ENCODE measurements at regions not wholly inside any gene's neighbourhood (a gene's known extent, or its start where the extent isn't known, plus 50 kb on each side); places are given as distances from the start of the nearest gene placed in this dataset.
"Not testable (repeated sequence)": the region's sequence is repeated elsewhere in the genome, so short reads cannot be mapped to it uniquely, and the experiment has no call there.

- Histone ChIP-seq H3K27ac (replicated peaks in 1 of 4) (no peak overlapping the region), H3K4me3 (no peak overlapping the region), H3K27me3 (peaks cover 0 to 30% (median 0%) of the 10 kb centered on the region in 4 donors), H3K36me3 (no peaks in the 10 kb centered on the region), H3K9me3 (no peaks in the 10 kb centered on the region), H3K4me1 (peaks cover 0 to 10% (median 5%) of the 10 kb centered on the region in 4 donors)
- intact Hi-C loops (cut with DNase I), result no loop called here
- 86% methylated on average over 4 of the region's 4 CpGs for WGBS
- TF ChIP-seq POLR2A (IDR thresholded peaks at IDR 0.05; ENCODE audit: low read depth), result no peak
- no peak for TF ChIP-seq EP300 (IDR thresholded peaks at IDR 0.05)
- TF ChIP-seq CTCF (IDR thresholded peaks at IDR 0.05), result no peak
- TF ChIP-seq POLR2AphosphoS5 (IDR thresholded peaks at IDR 0.05), result no peak
- DNase-seq (ENCODE audit: extremely low spot score), result no peak
These were observed 80.1 kb upstream of the LRPAP1 start for GRCh38 chr4:3612281-3612680.

GRCh38 chr4:3611778-3612177 lies 79.6 kb upstream of the LRPAP1 start:
- TF ChIP-seq CTCF (IDR thresholded peaks at IDR 0.05) (no peak), EP300 (IDR thresholded peaks at IDR 0.05) (no peak), POLR2A (IDR thresholded peaks at IDR 0.05; ENCODE audit: low read depth) (no peak), POLR2AphosphoS5 (IDR thresholded peaks at IDR 0.05) (no peak)
- no peaks in the 10 kb centered on the region for H3K9me3 ChIP-seq
- no peak for DNase-seq (ENCODE audit: extremely low spot score)
- peaks cover 0 to 30% (median 0%) of the 10 kb centered on the region in 4 donors for H3K27me3 ChIP-seq
- no peaks in the 10 kb centered on the region for H3K36me3 ChIP-seq
- WGBS, result 94% methylated on average over 14 of the region's 14 CpGs
- no peak overlapping the region for H3K4me3 ChIP-seq
- H3K27ac ChIP-seq (replicated peaks in 1 of 4), result no peak overlapping the region
- peaks cover 0 to 10% (median 5%) of the 10 kb centered on the region in 4 donors for H3K4me1 ChIP-seq
- intact Hi-C loops (cut with DNase I), result no loop called here

- WGBS, result 87% methylated on average over 4 of the region's 4 CpGs
- intact Hi-C loops (cut with DNase I), result not testable (repeated sequence)
These were observed 78.6 kb upstream of the LRPAP1 start for GRCh38 chr4:3610851-3611250.

GRCh38 chr4:3609905-3610304 lies 77.7 kb upstream of the LRPAP1 start:
- DNase-seq (ENCODE audit: extremely low spot score); intact Hi-C loops (cut with DNase I); H3K4me1 ChIP-seq; H3K9me3 ChIP-seq; H3K4me3 ChIP-seq; H3K27ac ChIP-seq (replicated peaks in 1 of 4); H3K36me3 ChIP-seq: not testable (repeated sequence)
- H3K27me3 ChIP-seq, result peaks cover 0 to 28% (median 0%) of the 10 kb centered on the region in 4 donors
- 95% methylated on average over 2 of the region's 2 CpGs for WGBS

More at GRCh38 chr4:3610851-3611250, 78.6 kb upstream of the LRPAP1 start:
- H3K27me3 ChIP-seq, result peaks cover 0 to 27% (median 0%) of the 10 kb centered on the region in 4 donors
- not testable (repeated sequence) for H3K27ac ChIP-seq (replicated peaks in 1 of 4); H3K4me3 ChIP-seq; DNase-seq (ENCODE audit: extremely low spot score); H3K36me3 ChIP-seq; H3K4me1 ChIP-seq; H3K9me3 ChIP-seq

DNA sequence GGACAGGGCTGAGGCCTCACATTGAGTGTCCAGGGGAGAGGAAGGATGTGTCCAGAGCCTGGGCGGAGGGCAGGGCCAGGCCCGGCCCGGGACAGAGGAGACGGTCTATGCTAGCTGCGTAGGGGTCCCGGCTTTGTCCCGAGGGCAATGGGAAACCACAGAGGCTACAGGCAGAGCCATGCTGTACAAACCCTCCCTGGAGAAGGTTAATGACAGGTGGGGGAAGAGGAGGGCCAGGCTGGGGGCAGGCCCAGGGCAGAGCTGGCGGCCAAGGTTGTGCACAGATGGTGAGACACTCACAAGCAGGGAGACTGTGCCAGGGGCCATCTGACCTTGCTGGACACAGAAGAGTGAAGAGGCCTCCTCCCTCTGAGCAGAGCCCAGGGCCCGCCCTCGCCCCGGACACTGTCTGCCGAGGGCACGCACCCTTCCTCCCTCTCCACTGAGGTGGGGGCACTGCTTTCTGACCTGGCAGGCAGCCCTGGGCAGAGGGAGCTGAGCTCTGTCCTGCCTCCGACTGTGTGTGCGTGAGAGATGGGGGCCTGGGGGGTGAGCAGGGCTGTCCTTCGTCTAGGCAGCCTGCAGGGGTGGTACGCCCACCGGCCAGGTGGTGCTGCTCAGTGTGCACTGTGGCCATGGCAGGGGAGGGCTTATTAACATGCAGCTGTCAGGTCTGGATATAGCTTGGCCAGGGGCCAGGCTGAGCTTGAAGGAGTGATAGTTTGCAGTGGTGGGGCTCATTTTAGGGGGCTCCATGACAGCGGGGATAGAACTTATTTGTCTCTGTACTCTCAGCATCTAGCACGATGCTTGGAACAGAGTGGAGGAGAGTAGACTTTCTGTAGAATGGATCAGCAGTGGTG lies 75.7 kb upstream of the LRPAP1 start:
- Histone ChIP-seq H3K4me3 (no peak overlapping the region), H3K27me3 (peaks cover 0 to 47% (median 0%) of the 10 kb centered on the region in 4 donors), H3K36me3 (no peaks in the 10 kb centered on the region), H3K9me3 (no peaks in the 10 kb centered on the region), H3K27ac (replicated peaks in 1 of 4) (no peak overlapping the region), H3K4me1 (no peaks in the 10 kb centered on the region)
- TF ChIP-seq CTCF (IDR thresholded peaks at IDR 0.05) (no peak), EP300 (IDR thresholded peaks at IDR 0.05) (no peak), POLR2A (IDR thresholded peaks at IDR 0.05; ENCODE audit: low read depth) (no peak), POLR2AphosphoS5 (IDR thresholded peaks at IDR 0.05) (no peak)
- intact Hi-C loops (cut with DNase I), result no loop called here
- 60% methylated on average over 4 of the region's 20 CpGs for WGBS
- no peak for DNase-seq (ENCODE audit: extremely low spot score)

DNA sequence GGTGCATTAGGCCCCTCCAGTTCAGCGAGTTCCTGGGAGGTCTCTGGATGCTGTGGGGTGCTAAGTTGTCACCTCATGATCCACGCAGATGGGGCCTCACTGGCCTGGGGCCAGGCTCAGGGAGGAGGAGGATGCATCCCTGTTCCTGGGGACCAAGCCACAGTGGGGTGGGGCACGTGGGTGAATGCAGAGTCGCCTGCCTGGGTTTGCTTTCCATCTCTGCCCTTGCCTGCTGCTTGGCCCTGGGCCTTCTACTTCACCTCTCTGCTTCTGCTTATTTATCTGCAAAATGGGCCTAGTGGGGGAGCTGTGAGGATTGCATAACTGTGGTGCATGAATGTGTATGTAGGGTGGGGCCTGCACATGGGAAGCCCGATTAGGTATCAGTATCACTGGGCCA lies 74.6 kb upstream of the LRPAP1 start:
- H3K4me1 ChIP-seq; intact Hi-C loops (cut with DNase I); H3K9me3 ChIP-seq; H3K4me3 ChIP-seq; DNase-seq (ENCODE audit: extremely low spot score); H3K36me3 ChIP-seq; H3K27ac ChIP-seq (replicated peaks in 1 of 4): not testable (repeated sequence)
- 80% methylated on average over 2 of the region's 5 CpGs for WGBS
- peaks cover 0 to 45% (median 0%) of the 10 kb centered on the region in 4 donors for H3K27me3 ChIP-seq

DNA sequence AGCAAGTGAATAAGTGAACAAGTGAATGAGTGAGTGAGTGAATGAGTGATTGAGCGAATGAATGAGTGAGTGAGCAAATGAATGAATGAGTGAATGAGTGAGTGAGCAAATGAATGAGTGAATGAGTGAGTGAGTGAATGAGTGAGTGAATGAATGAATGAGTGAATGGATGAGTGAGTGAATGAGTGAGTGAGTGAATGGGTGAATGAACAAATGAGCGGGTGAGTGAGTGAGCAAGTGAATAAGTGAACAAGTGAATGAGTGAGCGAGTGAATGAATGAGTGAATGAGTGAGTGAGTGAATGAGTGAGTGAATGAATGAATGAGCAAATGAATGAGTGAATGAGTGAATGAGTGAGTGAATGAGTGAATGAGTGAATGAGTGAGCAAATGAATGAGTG lies 74.0 kb upstream of the LRPAP1 start:
- WGBS, result 94% methylated on average over 3 of the region's 3 CpGs
- H3K9me3 ChIP-seq; DNase-seq (ENCODE audit: extremely low spot score); H3K36me3 ChIP-seq; H3K4me1 ChIP-seq; H3K27ac ChIP-seq (replicated peaks in 1 of 4); H3K4me3 ChIP-seq; intact Hi-C loops (cut with DNase I): not testable (repeated sequence)
- H3K27me3 ChIP-seq, result peaks cover 0 to 45% (median 0%) of the 10 kb centered on the region in 4 donors
